OCI-LY1 (cell line): ENCODE measurements at regions not wholly inside any gene's neighbourhood (a gene's known extent, or its start where the extent isn't known, plus 50 kb on each side); places are given as distances from the start of the nearest gene placed in this dataset.

Source experiments
- EZH2 ChIP-seq: fragments of 200-600 bp; sonication (generic), shearing (Covaris generic); IDR thresholded peaks from 2 replicates; pipeline ENCODE4 v1.8.0; 2017; ENCODE audit warnings: borderline replicate concordance, mixed run types, mild to moderate bottlenecking, antibody characterized with exemption, low read length, moderate library complexity, mixed read lengths
- TF ChIP-seq, protein P1 (sequence below): fragments of 200-600 bp; sonication (generic), shearing (Covaris generic); IDR thresholded peaks from 2 replicates; pipeline ENCODE4 v1.5.1; 2017; ENCODE audit warnings: mild to moderate bottlenecking, antibody characterized with exemption, low read length, moderate library complexity, mixed read lengths

DNA sequence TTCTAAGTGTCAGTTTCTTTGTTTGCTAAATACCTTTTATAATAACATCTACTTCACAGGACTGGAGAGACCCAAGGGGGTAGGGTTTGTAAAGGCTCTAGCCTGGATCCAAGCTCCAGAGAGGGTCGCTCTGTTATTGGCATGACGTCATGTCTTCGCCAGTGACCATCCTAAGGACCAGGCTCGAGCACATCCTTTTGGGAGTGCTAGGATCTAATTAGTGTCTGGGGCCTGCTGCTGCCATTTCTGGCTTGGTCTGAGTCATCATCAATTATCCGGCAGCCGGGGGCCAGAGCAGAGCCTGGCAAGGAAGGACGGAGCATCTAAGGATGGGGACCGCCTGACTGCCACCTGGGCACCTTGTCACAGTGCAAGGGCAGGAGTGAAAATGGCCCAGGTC, 153.0 kb downstream of the NSG2 start:
- TF ChIP-seq, protein P1, sequence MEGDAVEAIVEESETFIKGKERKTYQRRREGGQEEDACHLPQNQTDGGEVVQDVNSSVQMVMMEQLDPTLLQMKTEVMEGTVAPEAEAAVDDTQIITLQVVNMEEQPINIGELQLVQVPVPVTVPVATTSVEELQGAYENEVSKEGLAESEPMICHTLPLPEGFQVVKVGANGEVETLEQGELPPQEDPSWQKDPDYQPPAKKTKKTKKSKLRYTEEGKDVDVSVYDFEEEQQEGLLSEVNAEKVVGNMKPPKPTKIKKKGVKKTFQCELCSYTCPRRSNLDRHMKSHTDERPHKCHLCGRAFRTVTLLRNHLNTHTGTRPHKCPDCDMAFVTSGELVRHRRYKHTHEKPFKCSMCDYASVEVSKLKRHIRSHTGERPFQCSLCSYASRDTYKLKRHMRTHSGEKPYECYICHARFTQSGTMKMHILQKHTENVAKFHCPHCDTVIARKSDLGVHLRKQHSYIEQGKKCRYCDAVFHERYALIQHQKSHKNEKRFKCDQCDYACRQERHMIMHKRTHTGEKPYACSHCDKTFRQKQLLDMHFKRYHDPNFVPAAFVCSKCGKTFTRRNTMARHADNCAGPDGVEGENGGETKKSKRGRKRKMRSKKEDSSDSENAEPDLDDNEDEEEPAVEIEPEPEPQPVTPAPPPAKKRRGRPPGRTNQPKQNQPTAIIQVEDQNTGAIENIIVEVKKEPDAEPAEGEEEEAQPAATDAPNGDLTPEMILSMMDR, result no peak
- TF ChIP-seq EZH2, result no peak
